ENCODE measurements at regions not wholly inside any gene's neighbourhood (a gene's known extent, or its start where the extent isn't known, plus 50 kb on each side); places are given as distances from the start of the nearest gene placed in this dataset.

- no peaks in the 10 kb centered on the region for H3K36me3 Mint-ChIP-seq (ENCODE audit: low read depth)
- no peaks in the 10 kb centered on the region; the same call in 1 of the 2 replicates for H3K4me1 ChIP-seq (ENCODE audit: insufficient read depth)
- no peaks in the 10 kb centered on the region for H3K79me2 ChIP-seq (replicated peaks; ENCODE audit: insufficient read depth)
- H4K20me1 ChIP-seq (replicated peaks; ENCODE audit: insufficient read depth) = no peaks in the 10 kb centered on the region
- H3K4me2 ChIP-seq = no peak overlapping the region
- H3K9me2 ChIP-seq (ENCODE audit: insufficient read depth) = no peaks in the 10 kb centered on the region
- H3K9me3 Mint-ChIP-seq = no peaks in the 10 kb centered on the region
- H3K36me3 ChIP-seq (ENCODE audit: insufficient read depth) = no peaks in the 10 kb centered on the region; the same call in 1 of the 2 replicates
- no peak overlapping the region for H3K27ac Mint-ChIP-seq
- no peaks in the 10 kb centered on the region for H3F3A ChIP-seq (replicated peaks; ENCODE audit: low read depth)
- no peaks in the 10 kb centered on the region for H3K27me3 Mint-ChIP-seq (ENCODE audit: insufficient read depth, low read depth, poor library complexity)
- TF ChIP-seq STAT1 (IDR thresholded peaks at IDR 0.05; ENCODE audit: unreplicated experiment) (no peak), EZH2 (IDR thresholded peaks at IDR 0.05; ENCODE audit: low read depth, unreplicated experiment) (no peak), REST (IDR thresholded peaks at IDR 0.05; ENCODE audit: unreplicated experiment) (no peak)
- H2AFZ ChIP-seq = no peak overlapping the region
- no peaks in the 10 kb centered on the region for H3K27me3 ChIP-seq (ENCODE audit: insufficient read depth)
- no peak for ATAC-seq
- no peak overlapping the region for H3K4me3 Mint-ChIP-seq
- peaks cover 16% of the 10 kb centered on the region for H3K4me1 Mint-ChIP-seq
- no peak overlapping the region for H3K4me3 ChIP-seq
- no peak for DNase-seq (ENCODE audit: low spot score)
- no peak overlapping the region for H3K27ac ChIP-seq (ENCODE audit: low read depth)
Measured at GRCh38 chr3:59513570-59513969, 463.7 kb upstream of the CFAP20DC start.

GRCh38 chr3:59512066-59512465 lies 462.2 kb upstream of the CFAP20DC start:
- H3K4me2 ChIP-seq = no peak overlapping the region
- no peak overlapping the region for H3K27ac Mint-ChIP-seq
- H2AFZ ChIP-seq = no peak overlapping the region
- DNase-seq (ENCODE audit: low spot score) = no peak
- H3K27ac ChIP-seq (ENCODE audit: low read depth) = no peak overlapping the region
- H3K9me2 ChIP-seq (ENCODE audit: insufficient read depth) = no peaks in the 10 kb centered on the region; the same call in 1 of the 2 replicates
- H3K27me3 Mint-ChIP-seq (ENCODE audit: insufficient read depth, low read depth, poor library complexity) = no peaks in the 10 kb centered on the region
- H3K36me3 ChIP-seq (ENCODE audit: insufficient read depth) = no peaks in the 10 kb centered on the region; the same call in 1 of the 2 replicates
- H3K4me1 Mint-ChIP-seq = peaks cover 12% of the 10 kb centered on the region
- ATAC-seq = no peak
- H3K4me3 ChIP-seq = no peak overlapping the region
- no peaks in the 10 kb centered on the region for H3K9me3 Mint-ChIP-seq
- H3K36me3 Mint-ChIP-seq (ENCODE audit: low read depth) = no peaks in the 10 kb centered on the region
- H3K4me1 ChIP-seq (ENCODE audit: insufficient read depth) = no peaks in the 10 kb centered on the region; the same call in 1 of the 2 replicates
- no peak overlapping the region for H3K4me3 Mint-ChIP-seq
- H3K27me3 ChIP-seq (ENCODE audit: insufficient read depth) = no peaks in the 10 kb centered on the region
- H3F3A ChIP-seq (replicated peaks; ENCODE audit: low read depth) = no peaks in the 10 kb centered on the region
- H4K20me1 ChIP-seq (replicated peaks; ENCODE audit: insufficient read depth) = no peaks in the 10 kb centered on the region
- H3K79me2 ChIP-seq (replicated peaks; ENCODE audit: insufficient read depth) = no peaks in the 10 kb centered on the region
- no peak for TF ChIP-seq ZNF114 (CRISPR knock-in tag; IDR thresholded peaks at IDR 0.05)
- TF ChIP-seq ZNF462 (CRISPR knock-in tag; IDR thresholded peaks at IDR 0.05) = no peak
- TF ChIP-seq STAT1 (IDR thresholded peaks at IDR 0.05; ENCODE audit: unreplicated experiment) = no peak
- TF ChIP-seq REST (IDR thresholded peaks at IDR 0.05; ENCODE audit: unreplicated experiment) = no peak
- TF ChIP-seq CTCF (conservative IDR thresholded peaks at IDR 0.05; ENCODE audit: low read depth in 2 of 2) = no peak
